Choroid plexus epithelial cell (primary cell): ENCODE measurements at regions not wholly inside any gene's neighbourhood (a gene's known extent, or its start where the extent isn't known, plus 50 kb on each side); places are given as distances from the start of the nearest gene placed in this dataset.

Experiments
- DNase-seq: peaks from one replicate; pipeline ENCODE4 v3.0.0-alpha.2; 2010; ENCODE audit warnings: low read depth
- H3K4me3 ChIP-seq: 2 replicates; pipeline ENCODE4 v1.5.1; 2011; ENCODE audit warnings: low read depth, mild to moderate bottlenecking, control low read depth, low read length, moderate library complexity
- CTCF ChIP-seq: conservative IDR thresholded peaks from 2 replicates; pipeline ENCODE4 v1.5.1; 2011; ENCODE audit warnings: low read depth, mild to moderate bottlenecking, control low read depth, inconsistent platforms, low read length, moderate library complexity

- no peak for DNase-seq
- no peak for TF ChIP-seq CTCF
- no peak overlapping the region for H3K4me3 ChIP-seq
Observed at GRCh38 chr1:181386951-181387350, 96.4 kb upstream of the CACNA1E start.

GRCh38 chr1:181387702-181388101 is 95.6 kb upstream of the CACNA1E start:
- no peak for DNase-seq
- no peak overlapping the region for H3K4me3 ChIP-seq
- no peak for TF ChIP-seq CTCF

GRCh38 chr1:181390410-181391077 is 92.8 kb upstream of the CACNA1E start:
- H3K4me3 ChIP-seq: no peak overlapping the region
- DNase-seq: no peak
- TF ChIP-seq CTCF: no peak

GRCh38 chr1:181391301-181391900 is 91.9 kb upstream of the CACNA1E start:
- no peak overlapping the region for H3K4me3 ChIP-seq
- no peak for DNase-seq
- TF ChIP-seq CTCF: no peak

GRCh38 chr1:181392133-181392532 is 91.2 kb upstream of the CACNA1E start:
- no peak overlapping the region for H3K4me3 ChIP-seq
- no peak for TF ChIP-seq CTCF
- no peak for DNase-seq

- no peak for DNase-seq
- H3K4me3 ChIP-seq: no peak overlapping the region
- no peak for TF ChIP-seq CTCF
Observed at GRCh38 chr1:181392613-181393220, 90.6 kb upstream of the CACNA1E start.
